Thyroid gland (tissue), 4 donors: ENCODE measurements at regions not wholly inside any gene's neighbourhood (a gene's known extent, or its start where the extent isn't known, plus 50 kb on each side); places are given as distances from the start of the nearest gene placed in this dataset.

Source experiments
- CTCF ChIP-seq, 6 experiments: fragments of 200-600 bp in 3 of 6; fragments of 450-650 bp in 3 of 6; sonication (generic) in 3 of 6; IDR thresholded peaks; one replicate each; pipeline ENCODE4 v1.5.1; 2016 to 2019; ENCODE audit warnings: antibody characterized with exemption in 6 of 6, mild to moderate bottlenecking in 2 of 6, inconsistent platforms in 1 of 6, moderate library complexity in 1 of 6
- POLR2A ChIP-seq, 2 donors: fragments of 450-650 bp; IDR thresholded peaks; one replicate each; pipeline ENCODE4 v1.6.1; 2017; ENCODE audit warnings: antibody characterized with exemption in 2 of 2, mild to moderate bottlenecking in 2 of 2, moderate library complexity in 1 of 2

- TF ChIP-seq CTCF (IDR thresholded peaks at IDR 0.05), result no peak
- no peak for TF ChIP-seq POLR2A (IDR thresholded peaks at IDR 0.05)
Observed at GRCh38 chr12:108035372-108035771, 93.7 kb upstream of the WSCD2 start.
